ENCODE measurements at regions not wholly inside any gene's neighbourhood (a gene's known extent, or its start where the extent isn't known, plus 50 kb on each side); places are given as distances from the start of the nearest gene placed in this dataset.

DNA sequence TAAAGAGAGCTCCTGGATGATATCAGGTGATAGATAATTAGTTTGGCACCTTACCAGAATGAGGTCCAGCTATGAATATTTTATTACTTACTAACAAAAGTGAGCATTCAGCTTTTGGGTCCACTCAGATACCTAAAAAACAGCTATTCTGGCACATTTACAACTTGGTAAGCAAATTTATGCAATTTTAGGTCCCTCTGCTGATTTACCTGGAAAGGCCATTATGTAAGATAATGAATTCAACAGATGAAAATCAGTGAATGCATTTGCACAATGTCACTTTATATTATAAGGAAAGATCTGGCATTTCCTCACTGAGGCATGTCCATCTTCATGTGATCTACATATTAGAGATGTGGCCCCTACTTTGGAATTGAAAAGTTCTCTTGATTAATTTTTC lies 517.0 kb downstream of the SPRY1 start:
- TF ChIP-seq CTCF (IDR thresholded peaks at IDR 0.05) = no peak
- no peak for TF ChIP-seq POLR2A (IDR thresholded peaks at IDR 0.05)
- TF ChIP-seq POLR2AphosphoS5 (IDR thresholded peaks at IDR 0.05) = no peak
- no peak for TF ChIP-seq EP300 (IDR thresholded peaks at IDR 0.05)

Measured in suprapubic skin (tissue), 4 donors.